Mucosa of descending colon (tissue), 3 donors: ENCODE measurements at regions not wholly inside any gene's neighbourhood (a gene's known extent, or its start where the extent isn't known, plus 50 kb on each side); places are given as distances from the start of the nearest gene placed in this dataset.

Experiments
- ATAC-seq: fragments of 200-7000 bp; cut with Tn5 transposase; one replicate; pipeline ENCODE4 v1.9.1; 2020; ENCODE audit warnings: mild to moderate bottlenecking, moderate library complexity
- DNase-seq, 3 donors: peaks; one replicate each; pipeline ENCODE4 v3.0.0-alpha.2; 2020
- H3K36me3 ChIP-seq: fragments of 200-600 bp; one replicate; pipeline ENCODE4 v1.8.0; 2021; ENCODE audit warnings: low read depth, mild to moderate bottlenecking
- H3K4me1 ChIP-seq: fragments of 200-600 bp; one replicate; pipeline ENCODE4 v1.8.0; 2021; ENCODE audit warnings: low read depth, mild to moderate bottlenecking
- H3K4me3 ChIP-seq: fragments of 200-600 bp; one replicate; pipeline ENCODE4 v1.8.0; 2021; ENCODE audit warnings: mild to moderate bottlenecking
- H3K9me3 ChIP-seq: fragments of 200-600 bp; one replicate; pipeline ENCODE4 v1.8.0; 2021; ENCODE audit warnings: mild to moderate bottlenecking
- CTCF ChIP-seq: fragments of 200-600 bp; IDR thresholded peaks from one replicate; pipeline ENCODE4 v1.8.0; 2022; ENCODE audit warnings: antibody characterized with exemption, mild to moderate bottlenecking
- intact Hi-C, 2 donors: fragments of 100-400 bp; cut with DNase I in 1 of 2; cut with micrococcal nuclease in 1 of 2; formaldehyde crosslinking; loops; one replicate each; pipeline versions ENCODE4 v1.11.0 to v1.11.1; 2022; cut with DNase I, micrococcal nuclease
- donor health status: DM: no; HTN: no; CAD: no; lungs with moderate emphysema.
- donor health status: DM: no; HTN: no; CAD: no.
- donor health status: DM: no; HTN: yes; CAD: no.

- no peaks in the 10 kb centered on the region for H3K36me3 ChIP-seq
- no peak overlapping the region for H3K4me3 ChIP-seq
- no peaks in the 10 kb centered on the region for H3K9me3 ChIP-seq
- intact Hi-C loops: no loop called here
- DNase-seq: peak in 1 of 3 donors; percentile 78
- peak; percentile 96 for ATAC-seq
- H3K4me1 ChIP-seq: no peaks in the 10 kb centered on the region
- TF ChIP-seq CTCF: no peak
Observed at GRCh38 chr7:79709574-79710409, 256.3 kb upstream of the MAGI2 start.

GRCh38 chr7:79702116-79702515 is 248.6 kb upstream of the MAGI2 start:
- Histone ChIP-seq H3K9me3 (no peaks in the 10 kb centered on the region), H3K4me1 (no peaks in the 10 kb centered on the region), H3K4me3 (no peak overlapping the region), H3K36me3 (no peaks in the 10 kb centered on the region)
- intact Hi-C loops: no loop called here
- no peak for ATAC-seq
- no peak for DNase-seq
- TF ChIP-seq CTCF: no peak

GRCh38 chr7:79692015-79692414 is 238.5 kb upstream of the MAGI2 start:
- Histone ChIP-seq H3K36me3 (no peaks in the 10 kb centered on the region), H3K4me3 (no peak overlapping the region), H3K4me1 (no peaks in the 10 kb centered on the region), H3K9me3 (no peaks in the 10 kb centered on the region)
- TF ChIP-seq CTCF: no peak
- intact Hi-C loops: no loop called here
- DNase-seq (no peak), ATAC-seq (no peak)

- DNase-seq: no peak
- Histone ChIP-seq H3K36me3 (no peaks in the 10 kb centered on the region), H3K4me3 (no peak overlapping the region), H3K4me1 (no peaks in the 10 kb centered on the region), H3K9me3 (no peaks in the 10 kb centered on the region)
- TF ChIP-seq CTCF: no peak
- intact Hi-C loops: no loop called here
- ATAC-seq: peak; percentile 93
Observed at GRCh38 chr7:79691074-79691473, 237.6 kb upstream of the MAGI2 start.

GRCh38 chr7:79684384-79684783 is 230.9 kb upstream of the MAGI2 start:
- ATAC-seq: no peak
- intact Hi-C loops: no loop called here
- TF ChIP-seq CTCF: no peak
- no peak overlapping the region for H3K4me3 ChIP-seq
- H3K36me3 ChIP-seq: no peaks in the 10 kb centered on the region
- DNase-seq: no peak
- no peaks in the 10 kb centered on the region for H3K9me3 ChIP-seq
- H3K4me1 ChIP-seq: no peaks in the 10 kb centered on the region
